MCF 10A (cell line): ENCODE measurements at regions not wholly inside any gene's neighbourhood (a gene's known extent, or its start where the extent isn't known, plus 50 kb on each side); places are given as distances from the start of the nearest gene placed in this dataset.
"Not testable (repeated sequence)": the region's sequence is repeated elsewhere in the genome, so short reads cannot be mapped to it uniquely, and the experiment has no call there.

ENCODE experiments used
- BruUV-seq: library from RNA; stranded (reverse); fragments of 400-500 nt; replicated peaks from 2 replicates; lab custom pipeline; 2021; lab: Mats Ljungman, UMichigan
- CTCF ChIA-PET: fragments of 300-600 bp; sonication (Branson Sonifier 250); formaldehyde crosslinking; extraction: SDS; loops from one replicate; lab custom pipeline; 2021; ENCODE audit warnings: antibody characterized with exemption, inconsistent platforms; lab: Yijun Ruan, JAX
- POLR2A ChIA-PET: fragments of 300-600, 350-650 bp; sonication (Branson Sonifier 250); formaldehyde crosslinking; extraction: SDS; loops from one replicate; lab custom pipeline; 2020; ENCODE audit warnings: antibody characterized with exemption, inconsistent platforms; lab: Yijun Ruan, JAX
- DNase-seq: peaks from one replicate; pipeline ENCODE4 v3.0.0-alpha.2; 2018; ENCODE audit not compliant: unreplicated experiment
- H3K27ac Mint-ChIP-seq: one replicate; pipeline ENCODE4 v1.8.0; 2022; ENCODE audit warnings: mild to moderate bottlenecking, low read depth, mixed read lengths; ENCODE audit not compliant: unreplicated experiment
- H3K27me3 Mint-ChIP-seq: one replicate; pipeline ENCODE4 v1.8.0; 2022; ENCODE audit warnings: mixed read lengths; ENCODE audit not compliant: insufficient read depth, unreplicated experiment
- H3K36me3 Mint-ChIP-seq: one replicate; pipeline ENCODE4 v1.8.0; 2022; ENCODE audit warnings: mild to moderate bottlenecking, moderate library complexity, mixed read lengths; ENCODE audit not compliant: insufficient read depth, unreplicated experiment
- H3K4me1 Mint-ChIP-seq: one replicate; pipeline ENCODE4 v1.8.0; 2022; ENCODE audit warnings: mixed read lengths; ENCODE audit not compliant: insufficient read depth, unreplicated experiment
- H3K4me3 Mint-ChIP-seq: one replicate; pipeline ENCODE4 v1.8.0; 2022; ENCODE audit warnings: mild to moderate bottlenecking, moderate library complexity, mixed read lengths; ENCODE audit not compliant: unreplicated experiment
- H3K9me3 Mint-ChIP-seq: one replicate; pipeline ENCODE4 v1.8.0; 2022; ENCODE audit warnings: mixed read lengths; ENCODE audit not compliant: unreplicated experiment
- intact Hi-C: fragments of 100-400 bp; cut with micrococcal nuclease; formaldehyde crosslinking; loops from 2 replicates; pipeline ENCODE4 v1.14.1; 2022
- TF ChIP-seq, protein P1 (sequence below): fragments of 200-600 bp; IDR thresholded peaks from one replicate; pipeline ENCODE4 v1.8.0; 2022; ENCODE audit warnings: antibody characterized with exemption, mild to moderate bottlenecking; ENCODE audit not compliant: unreplicated experiment

- ChIA-PET CTCF (interaction anchor here (0.6 to 4.4 kb wide), 25 partner anchors 10 to 708 kb away, joined by 3 to 30 read pairs (median 4); no protein-coding TSS in a partner anchor), POLR2A (interaction anchor here (0.6 to 0.9 kb wide), 4 partner anchors 56 to 305 kb away, joined by 3 to 6 read pairs (median 3); no protein-coding TSS in a partner anchor)
- H3K4me1 Mint-ChIP-seq, result no peaks in the 10 kb centered on the region
- no peaks in the 10 kb centered on the region for H3K9me3 Mint-ChIP-seq
- intact Hi-C loops, result loop anchor here (1.0 kb wide), 4 partner anchors 305 to 686 kb away; no protein-coding TSS in a partner anchor
- H3K27me3 Mint-ChIP-seq, result peaks cover 83% of the 10 kb centered on the region
- no peak overlapping the region for H3K27ac Mint-ChIP-seq
- BruUV-seq, result no TSS peak
- H3K36me3 Mint-ChIP-seq, result no peaks in the 10 kb centered on the region
- TF ChIP-seq, protein P1, sequence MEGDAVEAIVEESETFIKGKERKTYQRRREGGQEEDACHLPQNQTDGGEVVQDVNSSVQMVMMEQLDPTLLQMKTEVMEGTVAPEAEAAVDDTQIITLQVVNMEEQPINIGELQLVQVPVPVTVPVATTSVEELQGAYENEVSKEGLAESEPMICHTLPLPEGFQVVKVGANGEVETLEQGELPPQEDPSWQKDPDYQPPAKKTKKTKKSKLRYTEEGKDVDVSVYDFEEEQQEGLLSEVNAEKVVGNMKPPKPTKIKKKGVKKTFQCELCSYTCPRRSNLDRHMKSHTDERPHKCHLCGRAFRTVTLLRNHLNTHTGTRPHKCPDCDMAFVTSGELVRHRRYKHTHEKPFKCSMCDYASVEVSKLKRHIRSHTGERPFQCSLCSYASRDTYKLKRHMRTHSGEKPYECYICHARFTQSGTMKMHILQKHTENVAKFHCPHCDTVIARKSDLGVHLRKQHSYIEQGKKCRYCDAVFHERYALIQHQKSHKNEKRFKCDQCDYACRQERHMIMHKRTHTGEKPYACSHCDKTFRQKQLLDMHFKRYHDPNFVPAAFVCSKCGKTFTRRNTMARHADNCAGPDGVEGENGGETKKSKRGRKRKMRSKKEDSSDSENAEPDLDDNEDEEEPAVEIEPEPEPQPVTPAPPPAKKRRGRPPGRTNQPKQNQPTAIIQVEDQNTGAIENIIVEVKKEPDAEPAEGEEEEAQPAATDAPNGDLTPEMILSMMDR, result peak; percentile 71
- DNase-seq, result peak; percentile 33
- no peak overlapping the region for H3K4me3 Mint-ChIP-seq
These were observed 452.7 kb upstream of the PDE3A start for GRCh38 chr12:19915392-19916195.

GRCh38 chr12:19916196-19916753 lies 452.1 kb upstream of the PDE3A start:
- CTCF ChIA-PET, result interaction anchor here (0.6 to 4.4 kb wide), 25 partner anchors 11 to 708 kb away, joined by 3 to 30 read pairs (median 5); no protein-coding TSS in a partner anchor
- H3K27me3 Mint-ChIP-seq, result peaks cover 82% of the 10 kb centered on the region
- no peak for DNase-seq
- TF ChIP-seq, protein P1, result no peak
- no peaks in the 10 kb centered on the region for H3K36me3 Mint-ChIP-seq
- intact Hi-C loops, result no loop called here
- no peak overlapping the region for H3K4me3 Mint-ChIP-seq
- H3K4me1 Mint-ChIP-seq, result no peaks in the 10 kb centered on the region
- H3K9me3 Mint-ChIP-seq, result no peaks in the 10 kb centered on the region
- POLR2A ChIA-PET, result interaction anchor here (0.6 to 0.9 kb wide), 3 partner anchors 55 to 304 kb away, joined by 3 read pairs; no protein-coding TSS in a partner anchor
- no peak overlapping the region for H3K27ac Mint-ChIP-seq
- no TSS peak for BruUV-seq

DNA sequence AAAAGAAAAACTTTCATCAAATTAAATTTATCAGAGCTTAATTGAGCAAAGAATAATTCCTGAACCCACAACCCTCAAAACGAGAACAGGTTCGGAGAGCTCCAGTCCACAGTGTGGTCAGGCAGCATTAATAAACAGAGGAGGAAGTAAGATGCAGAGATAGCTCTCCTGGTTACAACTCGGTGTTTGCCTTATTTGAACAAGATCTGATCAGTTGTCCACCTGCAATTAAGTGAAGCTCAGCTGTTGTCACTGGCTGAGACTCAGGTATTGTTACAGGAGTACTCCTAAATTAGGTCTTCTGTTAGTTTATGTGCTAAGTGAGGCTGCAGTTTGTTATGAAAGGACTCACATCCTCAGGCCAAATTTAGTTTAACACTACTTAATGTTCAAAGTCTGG lies 451.4 kb upstream of the PDE3A start:
- DNase-seq, result no peak
- intact Hi-C loops, result no loop called here
- H3K4me3 Mint-ChIP-seq, result no peak overlapping the region
- H3K27ac Mint-ChIP-seq, result no peak overlapping the region
- BruUV-seq, result no TSS peak
- no peaks in the 10 kb centered on the region for H3K36me3 Mint-ChIP-seq
- TF ChIP-seq, protein P1, result no peak
- POLR2A ChIA-PET, result interaction anchor here (0.9 kb wide), 1 partner anchor 304 kb away, joined by 3 read pairs; no protein-coding TSS in a partner anchor
- H3K4me1 Mint-ChIP-seq, result no peaks in the 10 kb centered on the region
- no peaks in the 10 kb centered on the region for H3K9me3 Mint-ChIP-seq
- CTCF ChIA-PET, result interaction anchor here (0.5 to 4.4 kb wide), 20 partner anchors 11 to 1055 kb away, joined by 3 to 30 read pairs (median 5); no protein-coding TSS in a partner anchor
- peaks cover 82% of the 10 kb centered on the region for H3K27me3 Mint-ChIP-seq

GRCh38 chr12:19921716-19922115 lies 446.6 kb upstream of the PDE3A start:
- BruUV-seq, H3K36me3 Mint-ChIP-seq, H3K27ac Mint-ChIP-seq, H3K4me3 Mint-ChIP-seq, CTCF ChIA-PET, H3K4me1 Mint-ChIP-seq, H3K9me3 Mint-ChIP-seq, POLR2A ChIA-PET, DNase-seq, intact Hi-C loops: not testable (repeated sequence)
- H3K27me3 Mint-ChIP-seq, result peaks cover 62% of the 10 kb centered on the region
